GM18858 (cell line): ENCODE measurements at regions not wholly inside any gene's neighbourhood (a gene's known extent, or its start where the extent isn't known, plus 50 kb on each side); places are given as distances from the start of the nearest gene placed in this dataset.
"Not testable (repeated sequence)": the region's sequence is repeated elsewhere in the genome, so short reads cannot be mapped to it uniquely, and the experiment has no call there.

ENCODE experiments used
- ATAC-seq: cut with Tn5 transposase; IDR thresholded peaks from one replicate; pipeline ENCODE4 v1.9.1; 2021; ENCODE audit not compliant: unreplicated experiment

- ATAC-seq = not testable (repeated sequence)
Observed at GRCh38 chr1:118464460-118464859, 279.4 kb upstream of the SPAG17 start.

DNA sequence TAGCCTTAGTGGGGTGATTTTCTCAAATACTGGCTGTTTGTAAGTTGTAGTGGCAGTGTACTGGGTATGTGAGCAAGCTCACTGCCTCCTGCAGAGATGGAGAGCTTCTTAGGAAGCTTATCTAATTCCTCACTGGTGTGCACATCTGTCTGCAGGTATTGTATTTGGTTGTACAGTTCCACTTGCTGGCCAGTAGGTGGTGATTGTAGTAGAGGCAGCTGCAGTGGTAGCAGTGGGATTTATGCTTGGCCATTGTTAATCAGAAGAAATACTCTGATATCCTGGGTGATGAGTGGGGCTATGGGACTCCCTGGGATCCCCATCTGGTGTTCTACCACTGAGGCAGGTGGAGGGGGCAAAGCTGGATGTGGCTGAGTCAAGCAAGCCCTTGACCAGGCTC is 276.1 kb upstream of the SPAG17 start:
- no peak for ATAC-seq

GRCh38 chr1:118459871-118460270 is 274.8 kb upstream of the SPAG17 start:
- no peak for ATAC-seq

GRCh38 chr1:118453856-118454255 is 268.8 kb upstream of the SPAG17 start:
- ATAC-seq = not testable (repeated sequence)

DNA sequence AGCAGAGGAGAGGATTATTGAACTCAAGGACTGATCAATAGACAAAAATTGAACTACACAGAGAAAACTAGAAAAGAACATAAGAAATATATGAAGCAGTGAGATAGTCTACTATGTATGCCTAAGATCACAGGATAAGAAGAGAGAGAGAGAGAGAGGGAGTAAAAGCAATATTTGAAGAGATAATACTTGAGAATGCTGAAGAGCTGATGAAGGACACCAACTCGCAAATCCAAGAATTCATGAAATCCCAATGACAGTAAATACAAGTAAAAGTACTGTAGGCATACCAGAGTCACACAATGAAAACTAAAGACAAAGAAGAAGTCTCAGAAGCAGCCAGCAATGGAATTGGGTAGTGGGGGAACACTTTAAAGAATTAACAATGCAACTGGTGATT is 260.1 kb upstream of the SPAG17 start:
- no peak for ATAC-seq

DNA sequence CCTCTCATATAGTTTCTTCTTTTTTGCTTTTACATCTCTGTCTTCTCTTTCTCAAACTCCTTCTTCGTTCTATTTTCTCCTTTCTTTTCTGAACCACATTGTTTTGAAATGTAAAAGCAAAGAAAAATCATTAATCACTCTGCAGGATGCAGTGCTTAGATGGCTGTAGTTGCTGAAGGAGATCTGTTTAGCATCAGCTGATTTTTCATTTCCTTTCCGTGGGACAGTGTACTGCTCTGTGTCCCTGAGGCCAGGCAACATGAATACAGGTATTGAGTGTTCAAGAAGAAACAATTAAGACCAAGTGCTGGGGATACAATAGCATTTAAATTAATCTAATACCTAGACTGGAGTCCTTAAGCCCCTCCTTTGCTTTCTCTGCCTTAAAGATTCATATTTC is 257.2 kb upstream of the SPAG17 start:
- no peak for ATAC-seq

GRCh38 chr1:118437664-118438063 is 252.6 kb upstream of the SPAG17 start:
- no peak for ATAC-seq

- ATAC-seq = no peak
Observed at GRCh38 chr1:118429856-118430255, 244.8 kb upstream of the SPAG17 start.

GRCh38 chr1:118421868-118422350 is 236.9 kb upstream of the SPAG17 start:
- no peak for ATAC-seq

GRCh38 chr1:118404024-118404423 is 219.0 kb upstream of the SPAG17 start:
- ATAC-seq = no peak

DNA sequence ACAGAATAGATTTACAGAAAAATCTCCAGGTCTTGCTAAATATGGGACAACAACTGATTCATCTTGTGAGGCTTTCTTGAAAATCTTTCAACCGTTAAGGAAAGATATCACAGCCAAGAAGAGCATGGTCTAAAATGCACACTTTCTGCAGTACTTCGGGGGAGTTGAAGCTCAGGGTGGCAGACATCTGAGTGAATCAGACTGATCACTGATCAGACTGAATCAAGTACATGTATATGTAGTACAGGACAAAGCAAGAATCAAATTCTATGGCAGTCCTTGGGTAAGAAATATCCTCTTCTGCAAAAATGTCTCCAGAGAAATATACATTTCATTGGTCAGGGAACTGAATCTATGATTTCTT is 212.4 kb upstream of the SPAG17 start:
- no peak for ATAC-seq

- ATAC-seq = no peak
Observed at GRCh38 chr1:118396829-118397495, 211.9 kb upstream of the SPAG17 start.

- ATAC-seq = no peak
Observed at GRCh38 chr1:118396279-118396678, 211.3 kb upstream of the SPAG17 start.

DNA sequence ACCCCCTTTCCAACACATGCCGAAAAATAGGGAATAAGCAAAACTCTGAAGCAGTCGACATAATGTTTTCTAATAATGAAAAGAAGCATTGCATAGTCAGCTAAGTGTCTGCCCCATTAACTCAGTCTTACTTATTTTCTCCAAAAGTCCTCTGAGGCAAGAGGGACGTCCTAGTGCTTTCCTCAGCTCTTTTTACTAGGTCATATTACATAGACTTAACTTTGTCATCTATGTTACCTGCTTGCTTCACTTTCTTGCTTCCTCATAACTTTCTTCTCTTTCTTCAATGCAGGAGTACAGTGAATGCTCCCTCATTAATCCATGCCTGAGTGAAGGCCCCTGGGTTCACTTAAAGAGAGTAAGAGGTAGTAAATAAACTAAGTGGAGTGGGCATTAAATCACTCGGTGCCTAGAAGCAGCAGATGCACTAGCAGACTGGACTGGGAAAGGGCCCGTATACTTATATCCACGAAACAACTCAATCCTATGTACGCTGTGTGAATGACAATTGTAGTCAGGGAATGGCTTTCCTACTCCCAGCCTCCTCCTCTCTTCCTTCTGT is 210.5 kb upstream of the SPAG17 start:
- ATAC-seq = no peak

DNA sequence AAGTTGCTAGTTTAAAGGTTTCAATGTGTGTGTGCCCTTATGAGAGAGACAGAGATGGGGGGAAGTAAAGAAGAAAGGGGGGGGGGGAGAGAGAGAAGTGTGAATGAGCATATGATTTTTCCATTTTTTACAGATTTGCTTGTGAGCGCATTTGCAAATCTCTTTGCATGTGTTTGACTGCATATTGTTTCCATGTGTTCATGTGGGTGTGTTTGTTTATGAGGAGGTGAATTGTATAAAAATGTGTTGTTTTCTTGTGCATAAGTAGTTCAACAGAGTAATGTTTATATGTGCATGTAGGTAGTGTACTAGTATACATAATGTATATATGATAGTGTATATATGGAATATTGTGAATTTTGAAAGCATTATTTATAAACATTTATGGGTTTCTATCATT is 205.9 kb upstream of the SPAG17 start:
- ATAC-seq = no peak

- ATAC-seq = no peak
Observed at GRCh38 chr1:118388301-118388959, 203.4 kb upstream of the SPAG17 start.

DNA sequence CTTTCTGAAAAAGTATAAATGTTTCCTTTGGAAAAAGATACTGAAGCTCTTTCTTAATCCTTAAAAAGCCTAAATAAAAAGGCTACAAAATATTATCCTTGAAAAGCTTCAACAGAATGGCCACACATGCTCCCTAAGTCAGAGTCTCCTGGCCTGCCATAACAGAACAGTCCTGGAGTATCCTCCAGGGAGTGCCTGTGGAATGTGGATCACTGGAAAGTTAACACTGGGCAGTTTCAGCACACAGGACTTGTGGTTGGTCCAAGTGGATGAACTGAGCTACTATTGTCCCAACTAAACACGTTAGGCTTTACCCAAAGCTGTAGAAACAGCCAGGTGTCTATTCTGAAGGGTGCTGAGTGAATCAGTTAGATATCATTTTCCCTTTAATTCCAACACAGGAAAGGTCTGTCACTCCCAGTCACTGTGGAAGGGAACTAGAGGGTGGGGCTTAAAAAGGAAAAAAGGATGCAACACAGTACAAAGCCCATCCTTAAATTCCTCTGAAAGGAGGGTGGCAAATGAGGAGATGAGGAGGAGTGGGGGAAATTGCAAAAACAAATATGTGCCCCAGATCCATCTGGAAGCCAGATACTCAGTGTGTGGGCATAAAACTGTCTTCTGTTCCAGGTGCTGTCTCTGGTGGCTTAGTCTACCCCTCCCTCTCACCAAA is 196.3 kb upstream of the SPAG17 start:
- no peak for ATAC-seq

DNA sequence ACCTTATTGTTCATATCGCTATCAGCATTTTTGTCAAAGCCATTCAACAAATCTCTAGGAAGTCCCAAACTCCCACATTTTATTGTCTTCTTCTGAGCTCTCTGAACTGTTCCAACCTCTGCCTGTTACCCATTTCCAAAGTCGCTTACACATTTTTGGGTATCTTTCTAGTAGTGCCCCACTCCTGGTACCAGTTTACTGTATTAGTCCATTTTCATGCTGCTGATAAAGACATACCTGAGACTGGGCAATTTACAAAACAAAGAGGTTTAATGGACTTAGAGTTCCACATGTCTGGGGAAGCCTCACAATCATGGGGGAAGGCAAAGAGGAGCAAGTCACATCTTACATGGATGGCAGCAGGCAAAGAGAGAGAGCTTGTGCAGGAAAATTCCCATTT is 192.2 kb upstream of the SPAG17 start:
- not testable (repeated sequence) for ATAC-seq

DNA sequence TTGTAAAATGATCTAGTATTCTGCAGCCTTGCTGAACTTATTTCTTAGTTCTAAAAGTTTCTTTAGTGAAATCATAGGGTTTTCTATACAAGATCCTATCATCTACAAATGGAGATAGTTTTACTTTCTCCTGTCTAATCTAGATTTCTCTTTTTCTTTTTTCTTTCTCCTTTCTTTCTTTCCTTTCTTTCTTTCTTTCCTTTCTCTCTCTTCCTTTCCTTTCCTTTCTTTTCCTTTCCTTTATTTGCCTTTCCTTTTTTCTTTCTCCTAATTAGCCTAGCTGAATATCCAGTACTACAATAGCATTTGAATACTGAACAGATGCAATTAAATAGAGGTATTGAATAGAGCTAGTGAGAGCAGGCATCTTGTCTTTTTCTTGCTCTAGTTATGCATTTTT is 186.6 kb upstream of the SPAG17 start:
- ATAC-seq = no peak

DNA sequence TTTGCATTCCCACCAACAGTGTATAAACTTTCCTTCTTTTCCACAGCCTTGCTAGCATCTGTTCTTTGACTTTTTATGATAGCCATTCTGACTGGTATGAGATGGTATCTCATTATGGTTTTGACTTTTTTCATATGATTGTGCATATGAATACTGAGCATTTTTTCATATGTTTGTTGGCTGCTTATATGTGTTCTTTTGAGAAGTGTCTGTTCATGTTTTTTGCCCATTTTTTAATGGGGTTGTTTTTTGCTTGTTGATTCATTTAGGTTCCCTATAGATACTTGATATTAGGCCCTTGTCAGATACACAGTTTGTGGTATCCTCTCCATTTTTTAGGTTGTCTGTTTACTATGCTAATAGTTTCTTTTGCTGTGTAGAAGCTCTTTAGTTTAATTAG is 185.8 kb upstream of the SPAG17 start:
- no peak for ATAC-seq

DNA sequence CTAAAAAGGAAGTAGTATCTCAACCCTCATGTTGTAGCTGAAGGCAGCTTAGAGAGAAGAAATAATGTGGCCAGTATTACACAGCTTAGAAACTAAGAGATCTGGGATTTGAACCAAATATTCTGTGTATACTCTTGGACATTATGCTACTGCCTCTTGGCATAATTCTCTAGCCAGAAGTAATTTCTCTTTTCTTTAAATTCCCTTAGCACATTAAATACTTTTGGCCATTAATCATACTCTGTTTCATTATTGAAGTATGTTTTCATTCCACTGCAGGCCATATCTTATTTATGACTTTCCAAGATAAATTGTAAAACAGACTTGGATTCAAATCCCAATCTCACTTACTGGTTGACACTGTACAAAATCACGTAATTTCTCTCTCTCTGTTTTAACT is 181.3 kb upstream of the SPAG17 start:
- no peak for ATAC-seq

DNA sequence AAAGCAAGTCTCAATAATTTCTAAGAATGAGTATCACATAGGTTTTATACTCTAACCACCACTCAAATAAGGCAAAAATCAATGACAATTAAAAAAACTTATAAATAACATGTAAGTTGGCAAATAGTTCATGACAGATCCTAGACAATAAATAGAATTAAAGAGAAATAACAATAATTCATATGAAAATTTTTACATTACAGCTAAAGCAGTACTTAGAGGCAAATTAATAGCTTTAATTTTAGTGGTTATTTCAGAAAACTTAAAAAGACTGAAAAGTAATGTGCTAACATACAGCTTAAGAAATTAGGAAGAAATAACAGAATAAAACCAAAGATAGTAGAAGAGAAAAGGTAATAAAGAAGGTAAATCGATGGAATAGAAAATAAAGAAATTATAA is 179.9 kb upstream of the SPAG17 start:
- no peak for ATAC-seq
